ENCODE measurements at regions not wholly inside any gene's neighbourhood (a gene's known extent, or its start where the extent isn't known, plus 50 kb on each side); places are given as distances from the start of the nearest gene placed in this dataset.

- Histone ChIP-seq H3K4me2 (no peak overlapping the region), H3K36me3 (ENCODE audit: insufficient read depth) (no peaks in the 10 kb centered on the region), H3K4me3 (IDR thresholded peaks at IDR 0.05; ENCODE audit: insufficient read depth, low read depth, low read length) (no peak overlapping the region), H3K27me3 (ENCODE audit: insufficient read depth, low read depth) (no peaks in the 10 kb centered on the region), H4K20me1 (ENCODE audit: insufficient read depth) (no peaks in the 10 kb centered on the region), H3K27ac (no peak overlapping the region), H3K79me2 (ENCODE audit: insufficient read depth, low read depth) (no peaks in the 10 kb centered on the region), H3K9ac (no peak overlapping the region), H3K4me1 (ENCODE audit: low read depth, poor library complexity, severe bottlenecking) (no peaks in the 10 kb centered on the region), H2AFZ (ENCODE audit: low read depth) (no peak overlapping the region)
- TF ChIP-seq CTCF (conservative IDR thresholded peaks at IDR 0.05; ENCODE audit: low read depth, low read length), result no peak
These were observed 257.6 kb downstream of the PARN start for GRCh38 chr16:14372471-14372870.

- no peak for TF ChIP-seq CTCF (conservative IDR thresholded peaks at IDR 0.05; ENCODE audit: low read depth, low read length)
- Histone ChIP-seq H3K4me1 (ENCODE audit: low read depth, poor library complexity, severe bottlenecking) (no peaks in the 10 kb centered on the region), H2AFZ (ENCODE audit: low read depth) (no peak overlapping the region), H3K4me3 (IDR thresholded peaks at IDR 0.05; ENCODE audit: insufficient read depth, low read depth, low read length) (no peak overlapping the region), H3K36me3 (ENCODE audit: insufficient read depth) (no peaks in the 10 kb centered on the region), H3K9ac (no peak overlapping the region), H4K20me1 (ENCODE audit: insufficient read depth) (no peaks in the 10 kb centered on the region), H3K4me2 (no peak overlapping the region), H3K79me2 (ENCODE audit: insufficient read depth, low read depth) (no peaks in the 10 kb centered on the region), H3K27ac (no peak overlapping the region), H3K27me3 (ENCODE audit: insufficient read depth, low read depth) (no peaks in the 10 kb centered on the region)
These were observed 258.2 kb downstream of the PARN start for GRCh38 chr16:14371778-14372431.

GRCh38 chr16:14370736-14371234 is 259.3 kb downstream of the PARN start:
- Histone ChIP-seq H3K4me1 (ENCODE audit: low read depth, poor library complexity, severe bottlenecking) (no peaks in the 10 kb centered on the region), H2AFZ (ENCODE audit: low read depth) (no peak overlapping the region), H3K36me3 (ENCODE audit: insufficient read depth) (no peaks in the 10 kb centered on the region), H3K79me2 (ENCODE audit: insufficient read depth, low read depth) (no peaks in the 10 kb centered on the region), H4K20me1 (ENCODE audit: insufficient read depth) (no peaks in the 10 kb centered on the region), H3K9ac (no peak overlapping the region), H3K4me3 (IDR thresholded peaks at IDR 0.05; ENCODE audit: insufficient read depth, low read depth, low read length) (no peak overlapping the region), H3K27me3 (ENCODE audit: insufficient read depth, low read depth) (no peaks in the 10 kb centered on the region), H3K4me2 (no peak overlapping the region), H3K27ac (no peak overlapping the region)
- TF ChIP-seq CTCF (conservative IDR thresholded peaks at IDR 0.05; ENCODE audit: low read depth, low read length), result no peak

- no peak for TF ChIP-seq CTCF (conservative IDR thresholded peaks at IDR 0.05; ENCODE audit: low read depth, low read length)
- no peaks in the 10 kb centered on the region for H3K4me1 ChIP-seq (ENCODE audit: low read depth, poor library complexity, severe bottlenecking)
These were observed 260.1 kb downstream of the PARN start for GRCh38 chr16:14369734-14370598.

More at GRCh38 chr16:14369734-14370598, 260.1 kb downstream of the PARN start:
- Histone ChIP-seq H3K27me3 (ENCODE audit: insufficient read depth, low read depth) (no peaks in the 10 kb centered on the region), H3K4me2 (no peak overlapping the region), H3K4me3 (IDR thresholded peaks at IDR 0.05; ENCODE audit: insufficient read depth, low read depth, low read length) (no peak overlapping the region), H3K36me3 (ENCODE audit: insufficient read depth) (no peaks in the 10 kb centered on the region), H4K20me1 (ENCODE audit: insufficient read depth) (no peaks in the 10 kb centered on the region), H3K9ac (no peak overlapping the region), H3K79me2 (ENCODE audit: insufficient read depth, low read depth) (no peaks in the 10 kb centered on the region), H3K27ac (no peak overlapping the region), H2AFZ (ENCODE audit: low read depth) (no peak overlapping the region)

All from KMS-11 (cell line).